K562 (cell line): ENCODE measurements at regions not wholly inside any gene's neighbourhood (a gene's known extent, or its start where the extent isn't known, plus 50 kb on each side); places are given as distances from the start of the nearest gene placed in this dataset.

Experiments used
- ATAC-seq: fragments of 200-7000 bp; cut with Tn5 transposase; 3 replicates; pipeline ENCODE4 v1.9.1; 2020; ENCODE audit warnings: moderate library complexity
- BruUV-seq: library from RNA; stranded (reverse); fragments of 400-500 nt; replicated peaks from 2 replicates; lab custom pipeline; 2021; lab: Mats Ljungman, UMichigan
- CTCF ChIA-PET: fragments of 300-600 bp; formaldehyde crosslinking; extraction: SDS; loops from one replicate; lab custom pipeline; 2021; ENCODE audit warnings: low intra/inter-chr PET ratio; lab: Yijun Ruan, JAX
- POLR2A ChIA-PET: fragments of 300-600, 350-650 bp; sonication (Branson Sonifier 250); formaldehyde crosslinking; extraction: SDS; loops from one replicate; lab custom pipeline; 2021; ENCODE audit warnings: antibody characterized with exemption, inconsistent platforms; lab: Yijun Ruan, JAX
- DNase-seq, 4 experiments: peaks; one replicate each; pipeline versions ENCODE4 v3.0.0 to v3.0.0-alpha.2; 2011 to 2018; ENCODE audit warnings: low spot score in 3 of 4, mixed read lengths in 3 of 4; ENCODE audit errors: extremely low read depth in 1 of 4
- FAIRE-seq: peaks from 2 replicates; lab custom pipeline; 2011; peaks lifted over from hg19 to GRCh38; lab: Jason Lieb, UNC
- H2AFZ ChIP-seq: 2 replicates; pipeline ENCODE4 v1.6.0; 2011; ENCODE audit warnings: low read depth, low read length, control low read depth, inconsistent platforms
- H3K27ac ChIP-seq: fragments of 200-600 bp; 3 replicates; pipeline ENCODE4 v1.8.0; 2011; ENCODE audit warnings: low read depth, mild to moderate bottlenecking, control low read depth, inconsistent platforms, low read length, moderate library complexity, mixed read lengths; ENCODE audit errors: extremely low read depth
- H3K27me3 ChIP-seq, 2 experiments: fragments of 300-600 bp in 1 of 2; 2 replicates in 1 of 2; 3 replicates in 1 of 2; pipeline versions ENCODE4 v1.6.0 to v1.8.0; 2011; ENCODE audit warnings: inconsistent platforms in 2 of 2, low read length in 2 of 2, mild to moderate bottlenecking in 1 of 2, mixed read lengths in 1 of 2, moderate library complexity in 1 of 2; ENCODE audit not compliant: control insufficient read depth in 2 of 2, insufficient read depth in 2 of 2
- H3K36me3 ChIP-seq: fragments of 300-600 bp; 3 replicates; pipeline ENCODE4 v1.8.0; 2011; ENCODE audit warnings: mild to moderate bottlenecking, low read length, inconsistent platforms; ENCODE audit not compliant: control insufficient read depth, insufficient read depth
- H3K4me1 ChIP-seq, 2 experiments: fragments of 200-600 bp in 1 of 2; replicated peaks in 1 of 2; 2 replicates in 1 of 2; 3 replicates in 1 of 2; pipeline versions ENCODE4 v1.5.1 to v1.8.0; 2011; ENCODE audit warnings: inconsistent platforms in 2 of 2, low read length in 2 of 2, mild to moderate bottlenecking in 1 of 2, mixed read lengths in 1 of 2, moderate library complexity in 1 of 2; ENCODE audit not compliant: control insufficient read depth in 2 of 2, insufficient read depth in 2 of 2
- H3K4me2 ChIP-seq: 2 replicates; pipeline ENCODE4 v1.6.1; 2011; ENCODE audit warnings: low read length, control low read depth, inconsistent platforms, mixed read lengths; ENCODE audit not compliant: insufficient read depth
- H3K4me3 ChIP-seq: fragments of 200-600 bp; sonication (generic), shearing (Covaris generic); 2 replicates; pipeline ENCODE4 v1.5.1; 2016; ENCODE audit warnings: control low read depth, inconsistent platforms
- H3K79me2 ChIP-seq: fragments of 200-600 bp; 3 replicates; pipeline ENCODE4 v1.8.0; 2011; ENCODE audit warnings: low read length, inconsistent platforms; ENCODE audit not compliant: control insufficient read depth, insufficient read depth
- H3K9ac ChIP-seq, 2 experiments: 2 replicates each; pipeline versions ENCODE4 v1.6.0 to v1.6.1; 2011; ENCODE audit warnings: low read depth in 2 of 2, low read length in 2 of 2, control low read depth in 1 of 2, inconsistent platforms in 1 of 2, mild to moderate bottlenecking in 1 of 2, mixed read lengths in 1 of 2; ENCODE audit not compliant: insufficient read depth in 1 of 2
- H3K9me1 ChIP-seq: one replicate; pipeline ENCODE4 v1.6.0; 2011; ENCODE audit warnings: inconsistent platforms, mild to moderate bottlenecking, low read length, moderate library complexity; ENCODE audit not compliant: control insufficient read depth, insufficient read depth
- H3K9me3 ChIP-seq: replicated peaks from 2 replicates; pipeline ENCODE4 v1.5.1; 2011; ENCODE audit warnings: low read depth, low read length, inconsistent platforms; ENCODE audit not compliant: control insufficient read depth, insufficient read depth
- H4K20me1 ChIP-seq: replicated peaks from 2 replicates; pipeline ENCODE4 v1.6.1; 2011; ENCODE audit warnings: low read length, inconsistent platforms, mixed read lengths; ENCODE audit not compliant: control insufficient read depth, insufficient read depth
- CHD4 ChIP-seq: fragments of 200-600 bp; sonication (generic); IDR thresholded peaks from 3 replicates; pipeline ENCODE4 v1.6.1; 2012; ENCODE audit warnings: low read depth, mild to moderate bottlenecking, mixed read lengths, low read length, inconsistent platforms; ENCODE audit not compliant: insufficient read depth, insufficient replicate concordance, poor library complexity, severe bottlenecking
- CTCFL ChIP-seq: IDR thresholded peaks from 2 replicates; pipeline ENCODE4 v1.6.1; 2011; ENCODE audit warnings: borderline replicate concordance, low read depth, mild to moderate bottlenecking, moderate library complexity, low read length; ENCODE audit not compliant: insufficient read depth, poor library complexity, severe bottlenecking
- DDX20 ChIP-seq: fragments of 450-650 bp; IDR thresholded peaks from 2 replicates; pipeline ENCODE4 v1.6.1; 2016; ENCODE audit warnings: missing genetic modification characterization, low read depth, mild to moderate bottlenecking, missing compliant biosample characterization, moderate library complexity
- GTF2F1 ChIP-seq: IDR thresholded peaks from 2 replicates; pipeline ENCODE4 v1.6.1; 2011; ENCODE audit warnings: low read depth, low read length, improper control_type of control experiment
- MAFF ChIP-seq: IDR thresholded peaks from 2 replicates; pipeline ENCODE4 v1.6.1; 2012; ENCODE audit warnings: low read length, improper control_type of control experiment
- SIN3A ChIP-seq, 2 experiments: fragments of 150-350 bp in 1 of 2; IDR thresholded peaks; 2 replicates each; pipeline ENCODE4 v1.6.1; 2011 to 2016; ENCODE audit warnings: borderline replicate concordance in 2 of 2, low read depth in 2 of 2, low read length in 2 of 2, mild to moderate bottlenecking in 2 of 2, moderate library complexity in 2 of 2; ENCODE audit not compliant: control insufficient read depth in 1 of 2
- SIX5 ChIP-seq, 2 experiments: IDR thresholded peaks; 2 replicates each; pipeline ENCODE4 v1.6.1; 2011; ENCODE audit warnings: low read length in 2 of 2, borderline replicate concordance in 1 of 2, low read depth in 1 of 2, mild to moderate bottlenecking in 1 of 2, moderate library complexity in 1 of 2; ENCODE audit not compliant: insufficient read depth in 1 of 2
- STAT5A ChIP-seq: IDR thresholded peaks from 2 replicates; pipeline ENCODE4 v1.6.1; 2012; ENCODE audit warnings: low read length, inconsistent platforms, borderline replicate concordance
- ZNF121 ChIP-seq: sonication (generic); formaldehyde crosslinking; conservative IDR thresholded peaks from 2 replicates; pipeline ENCODE4 v1.8.0; 2022; ENCODE audit warnings: missing genetic modification reagents
- ZNF445 ChIP-seq: fragments of 250-450 bp; sonication (Bioruptor Pico); IDR thresholded peaks from 2 replicates; pipeline ENCODE4 v1.4.0; 2020; ENCODE audit warnings: low read depth, mild to moderate bottlenecking, moderate library complexity
- ZNF76 ChIP-seq: fragments of 250-450 bp; sonication (Bioruptor Pico); IDR thresholded peaks from 2 replicates; pipeline ENCODE4 v1.4.0; 2020; ENCODE audit warnings: mild to moderate bottlenecking, moderate library complexity, borderline replicate concordance
- ZZZ3 ChIP-seq: fragments of 450-650 bp; IDR thresholded peaks from 2 replicates; pipeline ENCODE4 v1.6.1; 2016; ENCODE audit warnings: antibody characterized with exemption, mild to moderate bottlenecking, moderate library complexity
- WGBS: fragments of 100-300 bp; shearing (Covaris generic); methylation state at CpG from one replicate; pipeline ENCODE4 v1.1.6; 2016; ENCODE audit warnings: low coverage, mixed read lengths; ENCODE audit not compliant: insufficient coverage; ENCODE audit errors: missing lambda C conversion rate; 5-methylcytosine and 5-hydroxymethylcytosine counted together
- in situ Hi-C: fragments of 300-500 bp; cut with MboI; formaldehyde crosslinking; loops from 4 replicates; pipeline ENCODE4 v1.15.0; 2018; ENCODE audit warnings: inconsistent platforms, mixed read lengths
- intact Hi-C: fragments of 100-400 bp; cut with micrococcal nuclease; formaldehyde crosslinking; loops from 2 replicates; pipeline ENCODE4 v1.14.2; 2022

GRCh38 chr13:81738364-81738763, 1397.4 kb upstream of the SPRY2 start:
- no peak overlapping the region for H3K4me3 ChIP-seq
- CTCF ChIA-PET, result no interaction called here
- H2AFZ ChIP-seq, result no peak overlapping the region
- intact Hi-C loops (no loop called here), in situ Hi-C loops (no loop called here)
- FAIRE-seq (no peak), DNase-seq (no peak), ATAC-seq (no peak)
- H3K4me1 ChIP-seq, result no peaks in the 10 kb centered on the region
- no peaks in the 10 kb centered on the region for H3K79me2 ChIP-seq
- H3K4me2 ChIP-seq, result no peak overlapping the region
- H3K9me1 ChIP-seq, result no peaks in the 10 kb centered on the region
- no peaks in the 10 kb centered on the region for H4K20me1 ChIP-seq
- H3K36me3 ChIP-seq, result no peaks in the 10 kb centered on the region
- TF ChIP-seq ZZZ3 (no peak), ZNF445 (CRISPR knock-in tag) (no peak), DDX20 (no peak)
- H3K9ac ChIP-seq, result no peak overlapping the region
- no peak overlapping the region for H3K27ac ChIP-seq
- 0% methylated on average over 1 of the region's 1 CpG for WGBS
- no TSS peak for BruUV-seq
- POLR2A ChIA-PET, result no interaction called here
- no peaks in the 10 kb centered on the region for H3K9me3 ChIP-seq
- H3K27me3 ChIP-seq, result no peaks in the 10 kb centered on the region

GRCh38 chr13:81726037-81726726, 1385.3 kb upstream of the SPRY2 start:
- BruUV-seq, result no TSS peak
- FAIRE-seq, result no peak
- CTCF ChIA-PET, result no interaction called here
- WGBS, result 0% methylated on average over 9 of the region's 14 CpGs
- no peak overlapping the region for H3K4me2 ChIP-seq
- POLR2A ChIA-PET, result no interaction called here
- no peaks in the 10 kb centered on the region for H3K9me3 ChIP-seq
- in situ Hi-C loops (no loop called here), intact Hi-C loops (no loop called here)
- no peak overlapping the region for H3K4me3 ChIP-seq
- H3K4me1 ChIP-seq, result no peaks in the 10 kb centered on the region
- no peaks in the 10 kb centered on the region for H3K36me3 ChIP-seq
- H3K9ac ChIP-seq, result no peak overlapping the region
- H3K9me1 ChIP-seq, result no peaks in the 10 kb centered on the region
- H3K27ac ChIP-seq, result no peak overlapping the region
- no peaks in the 10 kb centered on the region for H4K20me1 ChIP-seq
- no peak for DNase-seq
- no peaks in the 10 kb centered on the region for H3K27me3 ChIP-seq
- no peak for ATAC-seq
- no peaks in the 10 kb centered on the region for H3K79me2 ChIP-seq
- H2AFZ ChIP-seq, result no peak overlapping the region
- TF ChIP-seq CHD4, result no peak
- TF ChIP-seq SIX5 (IDR thresholded peaks at IDR 0.05; ENCODE audit: borderline replicate concordance in 1 of 2, insufficient read depth in 1 of 2, low read depth in 1 of 2, low read length in 2 of 2), result no peak
- no peak for TF ChIP-seq CTCFL
- no peak for TF ChIP-seq MAFF
- no peak for TF ChIP-seq GTF2F1
- TF ChIP-seq SIN3A (IDR thresholded peaks at IDR 0.05; ENCODE audit: borderline replicate concordance in 2 of 2, control insufficient read depth in 1 of 2, low read depth in 2 of 2, low read length in 2 of 2), result no peak
- TF ChIP-seq STAT5A, result no peak
- no peak for TF ChIP-seq ZNF121 (CRISPR knock-in tag)
- TF ChIP-seq ZNF76, result no peak
